Ovary (tissue), 3 donors: ENCODE measurements at regions not wholly inside any gene's neighbourhood (a gene's known extent, or its start where the extent isn't known, plus 50 kb on each side); places are given as distances from the start of the nearest gene placed in this dataset.

Experiments
- EP300 ChIP-seq: sonication (generic); formaldehyde crosslinking; IDR thresholded peaks from one replicate; pipeline ENCODE4 v1.6.1; 2017; ENCODE audit warnings: antibody characterized with exemption
- POLR2A ChIP-seq: fragments of 450-650 bp; IDR thresholded peaks from one replicate; pipeline ENCODE4 v1.6.1; 2017; ENCODE audit warnings: antibody characterized with exemption, mild to moderate bottlenecking, moderate library complexity
- TF ChIP-seq, protein P1 (sequence below), 3 donors: fragments of 450-650 bp in 2 of 3; fragments of 200-600 bp in 1 of 3; IDR thresholded peaks; one replicate each; pipeline versions ENCODE4 v1.5.1 to v1.8.0; 2016 to 2022; ENCODE audit warnings: antibody characterized with exemption in 3 of 3, mild to moderate bottlenecking in 1 of 3
- donor health status: DM: no; HTN: no; CAD: no.

DNA sequence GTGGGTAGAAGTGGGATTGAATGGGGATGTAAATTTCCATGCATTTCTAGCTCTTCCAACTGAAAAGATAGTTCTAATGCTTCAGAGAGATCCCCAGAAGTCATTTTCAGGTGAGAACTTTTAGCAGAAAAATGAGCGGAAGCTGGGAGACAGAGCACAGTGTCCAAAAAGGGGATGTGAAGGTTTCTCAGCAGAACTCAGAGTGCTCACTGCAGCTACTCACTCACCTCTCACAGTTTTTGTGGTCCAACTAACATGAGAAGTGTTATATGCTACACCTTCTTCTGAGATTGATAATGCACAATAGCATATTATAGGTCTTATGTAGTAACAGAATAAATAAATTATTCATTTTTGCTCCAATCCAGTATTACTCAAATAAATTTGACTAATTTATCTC, 519.2 kb upstream of the HS3ST5 start:
- TF ChIP-seq EP300 (no peak), POLR2A (no peak)
- TF ChIP-seq, protein P1, sequence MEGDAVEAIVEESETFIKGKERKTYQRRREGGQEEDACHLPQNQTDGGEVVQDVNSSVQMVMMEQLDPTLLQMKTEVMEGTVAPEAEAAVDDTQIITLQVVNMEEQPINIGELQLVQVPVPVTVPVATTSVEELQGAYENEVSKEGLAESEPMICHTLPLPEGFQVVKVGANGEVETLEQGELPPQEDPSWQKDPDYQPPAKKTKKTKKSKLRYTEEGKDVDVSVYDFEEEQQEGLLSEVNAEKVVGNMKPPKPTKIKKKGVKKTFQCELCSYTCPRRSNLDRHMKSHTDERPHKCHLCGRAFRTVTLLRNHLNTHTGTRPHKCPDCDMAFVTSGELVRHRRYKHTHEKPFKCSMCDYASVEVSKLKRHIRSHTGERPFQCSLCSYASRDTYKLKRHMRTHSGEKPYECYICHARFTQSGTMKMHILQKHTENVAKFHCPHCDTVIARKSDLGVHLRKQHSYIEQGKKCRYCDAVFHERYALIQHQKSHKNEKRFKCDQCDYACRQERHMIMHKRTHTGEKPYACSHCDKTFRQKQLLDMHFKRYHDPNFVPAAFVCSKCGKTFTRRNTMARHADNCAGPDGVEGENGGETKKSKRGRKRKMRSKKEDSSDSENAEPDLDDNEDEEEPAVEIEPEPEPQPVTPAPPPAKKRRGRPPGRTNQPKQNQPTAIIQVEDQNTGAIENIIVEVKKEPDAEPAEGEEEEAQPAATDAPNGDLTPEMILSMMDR (IDR thresholded peaks at IDR 0.05) = no peak
